ENCODE measurements at regions not wholly inside any gene's neighbourhood (a gene's known extent, or its start where the extent isn't known, plus 50 kb on each side); places are given as distances from the start of the nearest gene placed in this dataset.

GRCh38 chr12:78671295-78671694 lies 193.3 kb upstream of the SYT1 start:
- TF ChIP-seq POLR2A (IDR thresholded peaks at IDR 0.05) (no peak), CTCF (IDR thresholded peaks at IDR 0.05) (no peak)
- Histone ChIP-seq H3K4me3 (no peak overlapping the region), H3K36me3 (ENCODE audit: low read depth, missing control alignments) (no peaks in the 10 kb centered on the region), H3K27ac (no peak overlapping the region), H3K9me3 (no peaks in the 10 kb centered on the region), H3K4me1 (no peaks in the 10 kb centered on the region), H3K27me3 (no peaks in the 10 kb centered on the region)
- 88 to 95% methylated on average over 4 of the region's 4 CpGs for WGBS, 2 donors
- intact Hi-C loops (cut with DNase I; ENCODE audit: low total_unique reads), result no loop called here
- no peak for DNase-seq

- H3K36me3 ChIP-seq (ENCODE audit: low read depth, missing control alignments), result no peaks in the 10 kb centered on the region
- no peaks in the 10 kb centered on the region for H3K27me3 ChIP-seq
- no peak overlapping the region for H3K4me3 ChIP-seq
- DNase-seq, result no peak
- WGBS, 2 donors, result 67 to 87% methylated on average over 2 of the region's 2 CpGs
- no peaks in the 10 kb centered on the region for H3K9me3 ChIP-seq
- H3K27ac ChIP-seq, result no peak overlapping the region
- intact Hi-C loops (cut with DNase I; ENCODE audit: low total_unique reads), result no loop called here
- H3K4me1 ChIP-seq, result no peaks in the 10 kb centered on the region
- TF ChIP-seq POLR2A (IDR thresholded peaks at IDR 0.05), result no peak
- TF ChIP-seq CTCF (IDR thresholded peaks at IDR 0.05), result no peak
Observed at GRCh38 chr12:78672033-78672432, 192.5 kb upstream of the SYT1 start.

- Histone ChIP-seq H3K36me3 (ENCODE audit: low read depth, missing control alignments) (no peaks in the 10 kb centered on the region), H3K4me1 (no peaks in the 10 kb centered on the region), H3K27ac (no peak overlapping the region), H3K9me3 (no peaks in the 10 kb centered on the region), H3K4me3 (no peak overlapping the region), H3K27me3 (no peaks in the 10 kb centered on the region)
- TF ChIP-seq CTCF (IDR thresholded peaks at IDR 0.05), result no peak
- TF ChIP-seq POLR2A (IDR thresholded peaks at IDR 0.05), result no peak
- WGBS, 2 donors, result 86% methylated on average over 2 of the region's 2 CpGs
- DNase-seq, result no peak
- intact Hi-C loops (cut with DNase I; ENCODE audit: low total_unique reads), result no loop called here
Observed at GRCh38 chr12:78674311-78675090, 190.1 kb upstream of the SYT1 start.

GRCh38 chr12:78680596-78680995 lies 184.0 kb upstream of the SYT1 start:
- no peaks in the 10 kb centered on the region for H3K27me3 ChIP-seq
- intact Hi-C loops (cut with DNase I; ENCODE audit: low total_unique reads), result no loop called here
- no peaks in the 10 kb centered on the region for H3K4me1 ChIP-seq
- no peak for DNase-seq
- no peaks in the 10 kb centered on the region for H3K9me3 ChIP-seq
- no peaks in the 10 kb centered on the region for H3K36me3 ChIP-seq (ENCODE audit: low read depth, missing control alignments)
- TF ChIP-seq POLR2A (IDR thresholded peaks at IDR 0.05) (no peak), CTCF (IDR thresholded peaks at IDR 0.05) (no peak)
- no peak overlapping the region for H3K4me3 ChIP-seq
- 77 to 80% methylated on average over 4 of the region's 4 CpGs for WGBS, 2 donors
- no peak overlapping the region for H3K27ac ChIP-seq

GRCh38 chr12:78683031-78683430 lies 181.5 kb upstream of the SYT1 start:
- no peak for DNase-seq
- no peak for TF ChIP-seq CTCF (IDR thresholded peaks at IDR 0.05)
- TF ChIP-seq POLR2A (IDR thresholded peaks at IDR 0.05), result no peak

More at GRCh38 chr12:78683031-78683430, 181.5 kb upstream of the SYT1 start:
- 67 to 71% methylated on average over 3 of the region's 3 CpGs for WGBS, 2 donors
- Histone ChIP-seq H3K4me3 (no peak overlapping the region), H3K36me3 (ENCODE audit: low read depth, missing control alignments) (no peaks in the 10 kb centered on the region), H3K4me1 (no peaks in the 10 kb centered on the region), H3K27me3 (no peaks in the 10 kb centered on the region), H3K27ac (no peak overlapping the region), H3K9me3 (no peaks in the 10 kb centered on the region)
- intact Hi-C loops (cut with DNase I; ENCODE audit: low total_unique reads), result no loop called here
